GM18867 (cell line): ENCODE measurements at regions not wholly inside any gene's neighbourhood (a gene's known extent, or its start where the extent isn't known, plus 50 kb on each side); places are given as distances from the start of the nearest gene placed in this dataset.

Source experiments
- ATAC-seq: cut with Tn5 transposase; IDR thresholded peaks from one replicate; pipeline ENCODE4 v1.9.1; 2021; ENCODE audit warnings: mild to moderate bottlenecking, moderate library complexity; ENCODE audit not compliant: unreplicated experiment

DNA sequence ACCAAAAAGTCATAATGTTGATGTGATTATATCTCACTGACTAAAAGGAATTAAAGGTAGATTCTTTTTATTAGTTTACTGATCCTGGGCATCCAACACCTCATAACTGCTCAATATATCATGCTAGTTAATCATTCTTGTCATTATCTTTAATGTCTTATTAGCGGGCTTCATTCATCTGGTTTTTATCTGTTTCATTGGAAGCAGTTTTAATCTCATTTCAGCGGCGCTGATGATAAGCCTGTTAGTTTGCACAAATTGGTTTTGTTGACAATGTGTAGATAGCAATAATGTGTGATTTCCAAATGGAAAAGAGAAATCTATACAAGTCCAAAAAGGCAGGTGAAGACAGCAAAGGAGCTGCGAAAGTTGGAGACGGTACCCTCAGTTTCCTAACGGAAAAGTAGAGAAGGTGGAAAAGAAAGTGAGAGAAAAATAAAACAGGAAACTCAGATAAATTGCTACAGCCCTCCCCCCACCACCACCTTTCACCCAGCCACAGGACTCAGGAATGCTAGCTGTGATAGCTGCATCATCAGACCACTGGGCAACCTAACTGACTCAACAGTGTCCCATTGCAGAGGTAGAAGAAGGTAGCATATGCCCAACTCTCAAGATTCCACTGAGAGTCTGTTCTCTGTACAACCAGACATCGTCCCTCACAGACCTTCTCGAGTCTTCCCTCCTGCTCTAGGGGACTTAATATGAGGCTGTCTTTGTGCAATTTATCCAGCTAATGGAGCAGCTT lies 241.7 kb upstream of the CAMK1G start:
- no peak for ATAC-seq

DNA sequence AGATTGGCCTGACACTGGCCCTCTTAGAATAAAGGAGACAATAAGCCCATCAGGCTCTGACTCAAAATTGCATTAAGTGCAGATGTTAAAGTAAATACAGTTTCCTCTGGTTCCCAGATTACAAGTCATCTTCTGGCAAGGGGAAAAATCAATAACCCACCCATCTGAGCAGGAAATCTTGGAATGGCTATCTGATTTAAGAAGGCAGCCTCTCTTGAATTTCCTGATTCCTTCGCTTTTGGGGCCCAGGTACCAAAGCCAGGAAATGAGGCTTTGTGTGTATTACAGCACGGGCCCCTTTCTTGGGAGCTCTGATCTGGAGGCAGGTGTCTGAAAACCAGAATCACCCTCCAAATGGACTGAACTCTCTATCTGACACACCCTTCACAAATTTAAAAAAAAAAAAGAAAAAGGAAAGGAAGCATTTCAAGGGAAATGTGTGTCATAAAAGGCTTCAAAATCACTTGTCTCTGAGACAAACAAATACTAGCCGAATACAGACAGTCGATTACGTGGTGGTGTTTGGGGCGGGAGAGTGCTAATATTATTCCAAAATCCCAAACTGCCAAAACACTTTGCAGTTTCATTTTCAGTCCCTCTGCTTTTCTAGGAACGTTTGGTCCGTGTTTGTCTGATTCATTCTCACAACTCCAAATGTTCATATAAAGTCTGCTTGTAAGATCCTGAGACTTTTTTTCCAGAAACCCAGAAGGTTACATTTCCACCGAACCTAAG lies 240.9 kb upstream of the CAMK1G start:
- ATAC-seq: no peak

DNA sequence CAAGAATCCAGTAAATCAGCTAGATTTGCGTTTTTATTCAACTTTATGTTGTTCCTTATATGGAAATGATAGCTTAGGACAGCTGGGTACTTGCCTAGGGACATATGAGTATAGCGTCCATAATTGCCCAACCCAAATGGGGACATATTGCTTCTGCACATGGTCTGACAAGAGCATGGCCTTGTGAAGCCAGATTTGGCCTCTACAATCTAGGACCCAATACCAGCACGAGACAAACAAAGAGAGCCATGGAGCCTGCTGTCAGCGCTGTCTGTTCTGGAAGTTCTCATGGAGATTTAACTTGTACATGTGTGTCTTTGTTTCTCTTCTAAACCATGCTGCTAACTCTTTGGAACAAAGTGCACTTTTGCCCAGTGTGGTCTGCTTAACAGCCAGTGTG lies 240.0 kb upstream of the CAMK1G start:
- no peak for ATAC-seq

DNA sequence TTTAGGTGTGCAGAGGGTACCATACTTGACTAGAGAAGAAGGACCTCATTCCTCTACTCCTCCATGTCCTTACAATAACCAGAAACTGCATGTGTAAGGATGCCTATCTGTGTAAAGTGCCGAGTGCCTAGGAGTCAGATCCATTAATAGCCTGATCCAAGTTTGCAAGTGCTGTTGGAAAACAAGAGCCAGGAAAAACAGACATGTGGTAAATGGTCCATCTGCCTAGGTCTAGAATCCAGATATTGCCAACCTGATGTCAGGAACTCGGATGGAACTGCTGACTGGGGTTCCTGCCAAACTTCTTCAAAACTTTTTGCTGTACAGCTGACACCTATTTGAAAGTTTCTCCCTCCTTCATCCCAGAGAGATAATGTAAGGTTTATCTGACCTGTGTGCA lies 239.4 kb upstream of the CAMK1G start:
- no peak for ATAC-seq

DNA sequence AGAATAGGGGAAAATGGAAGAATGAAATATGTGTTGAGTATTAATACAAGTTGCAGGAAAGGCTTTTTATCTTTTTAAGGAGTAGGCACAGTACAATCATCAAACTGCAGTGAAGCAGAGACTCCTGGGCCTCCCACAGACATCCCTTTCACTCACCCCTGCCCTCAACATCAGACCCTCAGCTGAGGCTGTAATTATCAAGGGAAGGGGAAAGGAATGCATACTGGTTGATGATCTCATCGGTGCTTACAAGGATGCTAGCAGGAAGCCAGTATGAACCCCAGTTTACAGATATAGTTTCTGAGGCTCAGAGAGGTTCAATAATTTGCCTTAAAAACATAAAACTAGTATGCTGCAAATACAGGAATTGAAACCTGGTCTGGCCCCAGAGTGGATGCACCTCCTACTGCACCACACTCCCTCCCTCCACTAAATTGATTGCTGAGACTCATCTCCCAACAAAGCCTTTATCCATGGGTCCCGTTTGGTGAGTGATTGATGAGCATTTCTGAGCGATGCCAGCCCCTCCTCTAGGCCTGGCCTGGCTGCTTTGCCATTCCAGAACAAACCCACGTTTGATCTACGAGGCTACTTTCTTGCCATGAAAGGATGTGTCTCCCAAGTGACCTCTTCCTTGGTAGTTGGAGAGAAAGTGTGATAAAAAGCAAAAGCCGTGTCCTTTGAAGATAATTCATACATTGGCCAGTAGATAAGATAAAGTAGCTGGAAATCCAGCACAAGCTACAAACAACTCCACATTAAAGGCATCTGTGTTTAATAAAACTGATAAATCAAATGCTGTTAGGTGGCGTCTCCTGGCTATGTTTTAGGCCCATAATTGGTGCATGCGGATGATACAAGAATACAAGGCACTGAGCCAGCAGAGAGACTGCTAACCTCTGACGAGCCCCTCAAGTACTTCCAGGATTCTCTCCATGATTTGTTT lies 233.9 kb upstream of the CAMK1G start:
- ATAC-seq: peak; percentile 58

DNA sequence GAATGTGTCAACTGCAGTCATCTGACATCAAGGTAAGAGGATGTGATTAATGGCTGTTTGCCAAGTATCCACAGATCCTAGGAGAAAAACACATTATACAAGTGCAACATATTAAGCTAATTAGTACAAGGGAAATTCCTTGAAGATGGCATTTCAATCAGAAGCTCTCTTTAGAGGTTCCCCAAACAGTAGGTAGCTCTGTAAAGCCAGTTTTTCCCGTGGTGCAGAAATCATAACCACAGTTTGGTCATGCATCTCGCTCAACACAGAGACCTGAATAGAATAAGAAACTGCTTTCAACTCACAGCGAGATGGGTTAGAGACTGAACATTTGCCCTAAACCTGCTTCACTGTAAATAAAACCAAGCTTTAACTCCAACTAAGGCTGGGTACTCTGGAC lies 230.5 kb upstream of the CAMK1G start:
- ATAC-seq: no peak

DNA sequence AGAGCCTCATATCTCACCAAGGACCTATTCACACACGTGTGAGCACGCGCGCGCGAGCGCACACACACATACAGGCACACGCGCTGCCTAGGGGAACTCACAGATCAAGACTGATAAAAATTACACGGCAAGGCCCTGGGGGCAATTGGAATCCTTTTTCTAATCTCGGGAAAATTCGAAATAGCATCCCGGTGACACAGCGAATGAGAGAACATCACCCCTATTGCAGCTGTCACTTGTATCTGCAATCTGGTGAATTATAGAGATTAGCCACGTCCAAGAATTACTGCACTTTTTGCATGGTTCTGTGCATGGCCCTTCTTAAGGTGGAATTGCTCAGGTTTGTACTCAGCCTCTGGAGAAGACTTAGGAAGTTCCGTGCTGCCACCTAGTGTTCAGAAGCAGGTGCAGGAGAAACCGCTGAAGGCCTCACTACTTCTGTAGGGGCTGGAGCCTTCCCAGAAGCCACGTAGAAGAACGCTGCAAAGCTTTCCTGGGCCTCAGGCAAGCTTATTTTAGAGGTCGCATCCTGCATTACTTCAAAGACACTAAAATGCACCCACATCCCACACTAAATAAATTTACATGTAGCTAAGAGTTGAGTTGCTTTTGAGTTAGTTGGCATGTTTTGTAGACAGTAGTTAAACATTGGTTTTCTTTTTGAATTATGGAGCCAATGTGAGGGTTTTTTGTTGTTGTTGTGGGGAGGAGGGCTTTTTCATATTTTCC lies 229.2 kb upstream of the CAMK1G start:
- ATAC-seq: peak; percentile 82

DNA sequence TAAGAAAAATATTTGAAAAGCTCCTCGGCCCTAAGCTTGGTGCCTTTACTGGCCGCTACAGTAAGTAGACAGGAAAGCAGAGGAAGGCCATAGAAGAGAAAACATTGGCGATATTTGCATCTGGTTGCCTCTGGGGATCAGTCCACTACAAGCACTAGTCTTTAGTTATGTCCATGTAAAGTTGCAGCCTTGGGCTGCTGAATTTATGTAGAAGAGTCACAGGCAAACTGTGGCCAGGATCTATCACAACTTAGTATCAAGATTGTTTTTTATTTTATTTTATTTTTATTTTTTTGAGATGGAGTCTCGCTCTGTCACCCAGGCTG lies 228.7 kb upstream of the CAMK1G start:
- no peak for ATAC-seq

DNA sequence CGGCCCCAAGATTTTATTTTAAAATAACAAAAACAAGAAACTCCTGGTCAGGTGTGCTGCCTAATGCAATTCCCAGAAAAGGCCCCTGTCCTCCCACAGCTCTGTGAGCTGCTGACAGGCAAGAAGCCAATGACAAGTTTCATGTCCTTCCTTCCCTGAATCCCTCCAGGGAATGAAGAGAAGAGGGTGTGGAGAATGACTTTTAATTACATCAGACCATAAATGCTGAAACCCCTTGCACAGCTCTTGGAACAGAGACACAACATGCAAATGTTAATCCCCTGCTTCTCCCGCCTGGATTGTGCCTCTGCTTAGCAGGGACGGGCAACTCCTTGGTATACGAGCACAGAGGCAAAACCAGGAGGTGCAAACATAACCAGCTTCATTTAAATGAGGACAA lies 228.1 kb upstream of the CAMK1G start:
- ATAC-seq: no peak

DNA sequence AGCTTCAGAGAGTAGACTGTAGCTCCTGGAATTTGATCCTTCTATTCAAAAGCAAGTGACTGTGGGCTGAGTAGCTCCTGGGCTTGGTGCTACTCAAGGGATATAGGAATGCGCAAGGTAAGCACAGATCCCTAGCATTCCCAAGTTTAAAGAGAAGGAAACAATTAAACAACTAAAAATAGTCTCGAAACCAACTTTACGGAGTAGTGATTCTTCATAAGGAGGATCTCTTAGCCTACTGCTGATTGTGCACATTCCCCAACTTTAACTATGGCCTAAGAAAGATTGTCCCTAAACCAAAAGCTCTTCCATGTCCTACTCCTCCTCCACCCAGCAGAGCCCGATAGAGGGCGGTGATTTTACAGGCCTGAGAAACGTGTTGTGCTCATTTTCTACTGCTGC lies 226.5 kb upstream of the CAMK1G start:
- ATAC-seq: no peak

DNA sequence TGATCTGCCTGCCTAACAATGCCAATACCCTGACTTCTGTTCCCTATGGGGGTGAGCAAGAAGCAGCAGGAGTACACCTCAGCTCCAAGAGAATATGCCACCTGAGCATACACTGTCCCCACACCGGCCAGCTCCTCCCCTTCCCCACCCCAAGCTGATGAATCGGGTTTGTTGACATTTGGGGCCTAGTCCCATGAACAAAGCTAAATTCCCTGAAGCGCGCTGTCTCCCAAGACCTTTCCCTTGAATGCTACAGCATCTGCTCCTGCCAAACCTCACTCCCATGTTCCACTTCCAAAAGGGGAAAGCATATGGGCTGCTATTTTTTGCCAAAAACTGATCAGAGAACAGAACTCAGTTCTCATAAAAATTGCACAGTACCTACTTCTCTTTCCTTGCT lies 220.4 kb upstream of the CAMK1G start:
- no peak for ATAC-seq

DNA sequence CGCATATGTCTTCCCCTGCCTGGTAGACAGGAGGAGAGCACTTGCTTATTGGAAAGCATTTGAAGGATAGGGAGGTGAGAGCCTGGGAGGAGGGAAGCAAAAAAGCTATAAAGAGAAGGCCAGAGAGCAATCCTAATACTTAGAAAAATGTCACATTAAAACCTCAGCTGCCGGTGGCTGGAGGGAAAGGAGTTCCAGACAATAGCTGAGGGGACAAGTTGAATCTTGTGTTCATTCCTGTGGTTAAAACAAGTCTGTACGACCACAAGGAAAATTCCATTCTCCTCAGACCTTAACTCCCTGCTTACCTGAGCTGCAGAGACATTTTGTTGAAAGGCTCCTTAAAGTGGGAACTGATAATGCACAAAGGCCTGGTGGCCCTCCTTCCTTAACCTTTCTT lies 218.8 kb upstream of the CAMK1G start:
- no peak for ATAC-seq

DNA sequence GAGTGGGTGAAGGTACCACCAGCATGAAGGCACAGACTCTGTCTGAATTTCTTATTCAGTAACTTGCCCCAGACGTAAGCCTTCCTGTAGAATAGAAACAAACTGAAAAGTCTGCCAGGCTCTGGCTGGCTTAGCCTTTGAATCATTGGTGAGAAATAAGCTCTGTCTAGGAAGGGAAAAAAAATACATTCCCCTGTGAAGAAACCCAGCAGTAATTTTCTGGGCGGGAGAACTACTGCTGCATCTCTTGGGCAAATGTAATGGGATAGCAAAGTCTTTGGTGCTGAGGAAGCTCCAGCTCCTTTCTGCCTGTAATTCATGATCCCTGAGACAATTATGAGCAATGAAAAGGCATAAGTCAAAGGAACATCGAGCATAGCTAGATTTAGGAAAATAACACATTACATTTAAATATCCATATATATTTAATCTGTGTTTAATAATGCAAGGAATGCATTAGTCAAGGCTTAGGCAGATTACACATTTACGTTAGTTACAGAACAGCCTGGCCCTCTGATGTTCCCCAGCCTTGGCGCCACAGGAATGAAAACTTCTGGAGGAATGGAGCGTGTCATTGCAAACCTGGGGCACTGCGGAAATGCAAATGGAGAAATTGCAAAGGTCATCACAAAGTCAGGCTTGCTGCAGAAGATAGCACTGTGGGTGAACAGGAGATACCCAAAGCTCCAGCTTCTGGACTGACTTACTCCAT lies 216.3 kb upstream of the CAMK1G start:
- ATAC-seq: no peak

DNA sequence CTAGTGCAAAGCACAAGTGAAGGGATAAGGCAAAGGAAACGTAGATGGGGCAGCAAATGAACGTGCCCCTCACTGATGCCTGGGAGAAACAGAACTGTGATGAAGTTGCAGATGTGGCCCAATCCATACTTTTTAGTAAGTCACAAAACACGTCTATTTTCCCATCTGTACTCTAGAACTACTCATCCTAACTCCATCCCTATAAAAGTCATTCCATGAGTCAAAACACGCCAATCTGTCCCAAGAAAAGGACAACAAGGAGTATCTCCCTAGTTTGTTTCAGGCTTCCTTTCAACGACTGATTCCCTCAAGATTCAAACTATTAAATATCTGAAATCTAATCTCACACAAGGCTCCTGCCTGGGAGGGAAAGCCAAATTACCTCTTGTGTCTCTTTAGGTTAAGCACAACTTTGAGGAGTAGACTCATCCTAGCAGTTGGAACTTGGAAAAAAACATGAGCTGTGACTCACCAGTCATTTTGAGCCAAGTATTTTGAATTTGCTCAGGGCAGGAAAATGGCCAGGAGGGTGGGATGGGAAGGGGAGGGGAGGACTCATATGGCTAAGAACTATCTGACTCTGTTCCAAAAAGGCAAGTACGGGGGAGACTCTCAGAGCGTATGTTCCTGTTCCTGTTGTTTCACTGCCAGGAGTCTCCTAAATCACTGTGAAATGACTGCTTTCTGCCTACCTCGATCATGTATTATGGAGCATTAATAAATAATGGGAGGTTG lies 214.5 kb upstream of the CAMK1G start:
- no peak for ATAC-seq

DNA sequence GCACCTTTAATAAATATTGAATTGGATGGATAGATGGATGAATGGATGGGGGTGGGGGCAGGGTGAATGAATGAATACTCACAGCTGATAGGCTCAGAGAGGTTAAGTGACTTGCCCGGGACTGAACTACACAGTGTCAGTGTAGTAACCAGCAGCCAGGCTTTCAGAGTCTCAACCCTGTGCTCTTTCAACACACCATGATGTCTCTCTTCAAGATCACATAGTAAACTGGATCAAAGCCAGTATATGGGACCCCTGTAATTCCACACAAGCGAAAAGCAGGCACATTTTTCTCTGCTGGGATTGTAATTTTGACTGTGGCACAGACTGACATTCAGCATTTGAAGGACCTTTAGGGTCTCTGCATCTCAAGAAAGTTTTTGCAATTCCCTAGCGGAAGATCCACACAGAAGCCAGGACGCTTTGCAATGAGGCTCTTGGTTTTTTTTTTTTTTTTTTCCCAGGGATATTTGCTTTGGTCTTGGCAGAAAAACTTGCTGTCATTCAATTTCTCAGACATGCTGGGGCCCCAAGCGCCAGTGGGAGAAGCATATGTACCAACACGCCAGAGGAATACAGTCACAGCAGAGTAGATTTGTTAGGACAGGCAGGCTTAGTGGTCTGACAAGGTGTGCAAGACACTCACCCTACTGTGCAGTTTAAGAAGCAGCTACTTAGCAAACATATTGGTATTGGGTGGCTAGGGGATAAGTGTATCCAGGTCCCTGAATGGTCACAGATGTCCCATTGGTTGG lies 213.1 kb upstream of the CAMK1G start:
- ATAC-seq: no peak

DNA sequence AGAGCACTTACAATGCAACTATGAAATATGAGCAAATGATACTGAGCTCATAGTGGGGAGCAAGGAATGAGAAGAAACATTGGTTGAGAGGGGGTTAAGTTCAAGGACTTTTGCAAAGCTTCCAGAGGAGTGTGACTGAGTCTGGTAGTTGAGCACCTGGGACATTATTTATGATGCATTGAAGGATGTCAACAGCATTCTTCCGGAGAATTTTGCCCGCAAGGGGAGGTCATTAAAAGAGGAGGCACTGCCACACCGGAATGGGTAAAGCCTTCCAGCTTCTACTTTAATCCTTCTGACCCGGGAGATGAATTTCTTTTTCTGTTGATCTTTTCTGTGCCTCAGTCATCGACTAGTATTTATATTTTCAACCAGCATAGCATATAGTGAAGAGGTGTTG lies 208.4 kb upstream of the CAMK1G start:
- no peak for ATAC-seq

DNA sequence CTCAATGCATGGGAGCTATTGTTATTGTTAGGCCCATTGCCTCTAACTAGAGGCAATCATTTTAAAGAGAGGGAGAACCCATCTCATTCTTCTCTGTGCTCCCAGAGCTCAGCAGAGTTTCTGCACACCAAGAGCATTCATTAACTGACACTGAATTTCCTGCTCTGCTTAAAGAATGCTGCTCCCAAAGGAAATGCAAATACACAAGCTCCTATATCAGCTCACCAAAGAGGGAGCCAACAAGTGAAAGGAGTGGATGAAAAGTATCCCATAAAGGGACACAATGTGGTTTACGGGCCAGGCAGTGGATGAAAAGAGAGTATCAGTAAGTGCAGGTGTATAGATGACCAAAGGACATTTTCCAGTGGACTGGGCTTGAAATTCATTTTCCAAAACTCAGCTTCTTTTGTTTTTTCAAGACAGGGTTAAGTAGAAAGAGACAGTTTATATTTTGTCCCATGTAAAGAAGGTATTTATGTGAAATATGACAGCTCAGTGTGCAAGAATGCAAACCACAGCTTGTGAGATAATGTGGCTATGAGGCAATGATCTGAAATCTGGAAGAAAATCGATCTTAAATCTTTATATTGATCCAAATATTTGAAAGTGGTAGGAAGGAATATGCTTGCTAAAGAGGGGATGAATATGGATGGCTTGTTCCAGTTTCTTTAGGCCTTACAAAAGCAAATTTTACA lies 207.7 kb upstream of the CAMK1G start:
- ATAC-seq: no peak

DNA sequence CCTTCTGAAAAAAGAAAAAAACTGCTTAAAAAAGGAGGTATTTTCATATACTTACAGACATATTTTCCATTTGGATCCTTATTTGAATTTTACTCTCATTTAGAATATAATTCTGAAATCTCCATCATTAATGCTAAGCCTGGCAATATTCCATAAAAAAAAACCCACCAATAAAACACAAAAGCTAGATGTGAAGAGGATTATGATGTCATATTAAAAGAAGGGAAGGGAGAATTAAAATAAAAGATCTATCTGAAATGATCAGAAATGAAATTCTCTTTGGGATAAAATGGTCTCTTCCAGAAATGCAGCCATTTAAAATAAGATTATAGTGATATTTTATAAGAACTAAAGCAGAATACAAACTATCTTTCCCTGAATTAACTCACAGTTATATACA lies 206.7 kb upstream of the CAMK1G start:
- ATAC-seq: no peak
